ENCODE measurements at regions not wholly inside any gene's neighbourhood (a gene's known extent, or its start where the extent isn't known, plus 50 kb on each side); places are given as distances from the start of the nearest gene placed in this dataset.
"Not testable (repeated sequence)": the region's sequence is repeated elsewhere in the genome, so short reads cannot be mapped to it uniquely, and the experiment has no call there.

DNA sequence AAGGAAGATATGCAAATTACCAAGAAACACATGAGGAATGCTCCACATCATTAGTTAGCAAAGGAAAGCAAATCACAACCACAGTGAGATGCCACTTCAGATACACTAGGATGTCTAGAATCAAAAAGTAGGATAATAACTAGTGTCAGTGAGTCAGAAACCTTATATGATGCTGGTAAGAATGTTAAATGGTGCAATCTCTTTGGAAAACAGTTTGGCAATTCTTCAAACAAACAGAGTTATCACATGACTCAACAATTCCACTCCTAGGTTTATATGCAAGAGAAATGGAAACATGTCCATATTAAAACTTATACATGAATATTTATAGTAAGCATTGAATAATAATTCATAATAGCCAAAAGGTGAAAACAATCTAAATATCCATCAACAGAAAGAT lies 220.9 kb downstream of the FOXG1 start (continued):
- no peak for TF ChIP-seq ZBTB49 (tag by site-specific recombination; IDR thresholded peaks at IDR 0.05; ENCODE audit: low read depth)

- H3K4me3 ChIP-seq (ENCODE audit: low read depth, low read length); H3K9me3 ChIP-seq (ENCODE audit: control insufficient read depth, insufficient read depth, low read depth, low read length); H3K36me3 ChIP-seq (ENCODE audit: control insufficient read depth in 2 of 2, insufficient read depth in 1 of 2, low read length in 2 of 2); H3K27ac ChIP-seq (ENCODE audit: extremely low read depth, low read depth, low read length); POLR2A ChIA-PET; H3K4me1 ChIP-seq (ENCODE audit: control insufficient read depth, insufficient read depth, low read length); CTCF ChIA-PET: not testable (repeated sequence)
Measured at GRCh38 chr14:28997196-28997595, 230.6 kb downstream of the FOXG1 start.

DNA sequence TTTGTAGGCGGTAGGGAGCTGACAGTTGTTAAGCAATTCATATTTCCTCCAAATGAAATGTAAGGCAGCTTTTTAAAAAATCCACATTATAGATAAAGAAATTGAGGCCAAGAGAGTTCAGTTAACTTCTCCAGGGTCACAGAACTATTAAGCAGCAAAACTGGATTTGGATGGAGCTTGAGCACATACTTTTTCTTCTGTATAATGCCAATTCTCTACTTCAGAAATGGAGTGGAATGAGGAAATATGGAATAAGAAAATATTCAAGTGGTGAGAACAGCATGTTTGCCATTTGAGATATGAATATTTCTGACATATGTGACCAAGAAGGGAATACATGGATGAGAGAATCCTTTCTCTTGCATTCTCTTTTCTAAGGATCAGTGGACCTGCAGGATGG lies 233.1 kb downstream of the FOXG1 start:
- Histone ChIP-seq H3K27ac (ENCODE audit: extremely low read depth, low read depth, low read length) (no peak overlapping the region), H3K4me1 (ENCODE audit: control insufficient read depth, insufficient read depth, low read length) (no peaks in the 10 kb centered on the region), H3K4me3 (ENCODE audit: low read depth, low read length) (no peak overlapping the region), H3K36me3 (ENCODE audit: control insufficient read depth in 2 of 2, insufficient read depth in 1 of 2, low read length in 2 of 2) (no peaks in the 10 kb centered on the region), H3K9me3 (ENCODE audit: control insufficient read depth, insufficient read depth, low read depth, low read length) (no peaks in the 10 kb centered on the region)
- ChIA-PET POLR2A (no interaction called here), CTCF (interaction anchor here (0.7 kb wide), 1 partner anchor 177 kb away, joined by 3 read pairs; no protein-coding TSS in a partner anchor)
- TF ChIP-seq ZNF133 (tag by site-specific recombination; IDR thresholded peaks at IDR 0.05) = no peak
- no peak for TF ChIP-seq ZBTB8A (tag by site-specific recombination; IDR thresholded peaks at IDR 0.05)
- TF ChIP-seq MYNN (tag by site-specific recombination; IDR thresholded peaks at IDR 0.05; ENCODE audit: borderline replicate concordance) = no peak
- no peak for TF ChIP-seq ZNF580 (tag by site-specific recombination; IDR thresholded peaks at IDR 0.05)
- TF ChIP-seq, protein P1, sequence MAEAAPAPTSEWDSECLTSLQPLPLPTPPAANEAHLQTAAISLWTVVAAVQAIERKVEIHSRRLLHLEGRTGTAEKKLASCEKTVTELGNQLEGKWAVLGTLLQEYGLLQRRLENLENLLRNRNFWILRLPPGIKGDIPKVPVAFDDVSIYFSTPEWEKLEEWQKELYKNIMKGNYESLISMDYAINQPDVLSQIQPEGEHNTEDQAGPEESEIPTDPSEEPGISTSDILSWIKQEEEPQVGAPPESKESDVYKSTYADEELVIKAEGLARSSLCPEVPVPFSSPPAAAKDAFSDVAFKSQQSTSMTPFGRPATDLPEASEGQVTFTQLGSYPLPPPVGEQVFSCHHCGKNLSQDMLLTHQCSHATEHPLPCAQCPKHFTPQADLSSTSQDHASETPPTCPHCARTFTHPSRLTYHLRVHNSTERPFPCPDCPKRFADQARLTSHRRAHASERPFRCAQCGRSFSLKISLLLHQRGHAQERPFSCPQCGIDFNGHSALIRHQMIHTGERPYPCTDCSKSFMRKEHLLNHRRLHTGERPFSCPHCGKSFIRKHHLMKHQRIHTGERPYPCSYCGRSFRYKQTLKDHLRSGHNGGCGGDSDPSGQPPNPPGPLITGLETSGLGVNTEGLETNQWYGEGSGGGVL (tag by site-specific recombination; IDR thresholded peaks at IDR 0.05) = no peak
- TF ChIP-seq BCL11A (tag by site-specific recombination; IDR thresholded peaks at IDR 0.05; ENCODE audit: low read depth) = no peak
- no peak for TF ChIP-seq ZNF660 (tag by site-specific recombination; IDR thresholded peaks at IDR 0.05)
- no peak for TF ChIP-seq SP3 (tag by site-specific recombination; IDR thresholded peaks at IDR 0.05)
- TF ChIP-seq, protein P2, sequence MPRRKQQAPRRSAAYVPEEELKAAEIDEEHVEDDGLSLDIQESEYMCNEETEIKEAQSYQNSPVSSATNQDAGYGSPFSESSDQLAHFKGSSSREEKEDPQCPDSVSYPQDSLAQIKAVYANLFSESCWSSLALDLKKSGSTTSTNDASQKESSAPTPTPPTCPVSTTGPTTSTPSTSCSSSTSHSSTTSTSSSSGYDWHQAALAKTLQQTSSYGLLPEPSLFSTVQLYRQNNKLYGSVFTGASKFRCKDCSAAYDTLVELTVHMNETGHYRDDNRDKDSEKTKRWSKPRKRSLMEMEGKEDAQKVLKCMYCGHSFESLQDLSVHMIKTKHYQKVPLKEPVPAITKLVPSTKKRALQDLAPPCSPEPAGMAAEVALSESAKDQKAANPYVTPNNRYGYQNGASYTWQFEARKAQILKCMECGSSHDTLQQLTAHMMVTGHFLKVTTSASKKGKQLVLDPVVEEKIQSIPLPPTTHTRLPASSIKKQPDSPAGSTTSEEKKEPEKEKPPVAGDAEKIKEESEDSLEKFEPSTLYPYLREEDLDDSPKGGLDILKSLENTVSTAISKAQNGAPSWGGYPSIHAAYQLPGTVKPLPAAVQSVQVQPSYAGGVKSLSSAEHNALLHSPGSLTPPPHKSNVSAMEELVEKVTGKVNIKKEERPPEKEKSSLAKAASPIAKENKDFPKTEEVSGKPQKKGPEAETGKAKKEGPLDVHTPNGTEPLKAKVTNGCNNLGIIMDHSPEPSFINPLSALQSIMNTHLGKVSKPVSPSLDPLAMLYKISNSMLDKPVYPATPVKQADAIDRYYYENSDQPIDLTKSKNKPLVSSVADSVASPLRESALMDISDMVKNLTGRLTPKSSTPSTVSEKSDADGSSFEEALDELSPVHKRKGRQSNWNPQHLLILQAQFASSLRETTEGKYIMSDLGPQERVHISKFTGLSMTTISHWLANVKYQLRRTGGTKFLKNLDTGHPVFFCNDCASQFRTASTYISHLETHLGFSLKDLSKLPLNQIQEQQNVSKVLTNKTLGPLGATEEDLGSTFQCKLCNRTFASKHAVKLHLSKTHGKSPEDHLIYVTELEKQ (tag by site-specific recombination; IDR thresholded peaks at IDR 0.05; ENCODE audit: borderline replicate concordance) = no peak
- TF ChIP-seq ZNF677 (tag by site-specific recombination; IDR thresholded peaks at IDR 0.05) = no peak
- TF ChIP-seq, protein P3, sequence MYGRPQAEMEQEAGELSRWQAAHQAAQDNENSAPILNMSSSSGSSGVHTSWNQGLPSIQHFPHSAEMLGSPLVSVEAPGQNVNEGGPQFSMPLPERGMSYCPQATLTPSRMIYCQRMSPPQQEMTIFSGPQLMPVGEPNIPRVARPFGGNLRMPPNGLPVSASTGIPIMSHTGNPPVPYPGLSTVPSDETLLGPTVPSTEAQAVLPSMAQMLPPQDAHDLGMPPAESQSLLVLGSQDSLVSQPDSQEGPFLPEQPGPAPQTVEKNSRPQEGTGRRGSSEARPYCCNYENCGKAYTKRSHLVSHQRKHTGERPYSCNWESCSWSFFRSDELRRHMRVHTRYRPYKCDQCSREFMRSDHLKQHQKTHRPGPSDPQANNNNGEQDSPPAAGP (tag by site-specific recombination; IDR thresholded peaks at IDR 0.05) = no peak
- TF ChIP-seq KLF10 (tag by site-specific recombination; IDR thresholded peaks at IDR 0.05) = no peak
- TF ChIP-seq ZNF791 (tag by site-specific recombination; IDR thresholded peaks at IDR 0.05) = no peak
- TF ChIP-seq FEZF1 (tag by site-specific recombination; IDR thresholded peaks at IDR 0.05) = no peak
- TF ChIP-seq ZNF184 (tag by site-specific recombination; IDR thresholded peaks at IDR 0.05) = no peak
